Astrocyte of the spinal cord (primary cell): ENCODE measurements at regions not wholly inside any gene's neighbourhood (a gene's known extent, or its start where the extent isn't known, plus 50 kb on each side); places are given as distances from the start of the nearest gene placed in this dataset.

Source experiments
- DNase-seq: peaks from one replicate; pipeline ENCODE4 v3.0.0; 2011; ENCODE audit warnings: low read depth, low spot score
- H3K4me3 ChIP-seq: 2 replicates; pipeline ENCODE4 v1.5.1; 2011; ENCODE audit warnings: low read depth, mild to moderate bottlenecking, low read length, moderate library complexity
- in situ Hi-C: cut with HindIII; loops from 2 replicates; pipeline ENCODE4 v1.10.0; 2017; ENCODE audit warnings: low sequenced_read_pairs
- TF ChIP-seq, protein P1 (sequence below): IDR thresholded peaks from 2 replicates; pipeline ENCODE4 v1.5.1; 2012; ENCODE audit warnings: low read depth, mild to moderate bottlenecking, low read length, inconsistent platforms

DNA sequence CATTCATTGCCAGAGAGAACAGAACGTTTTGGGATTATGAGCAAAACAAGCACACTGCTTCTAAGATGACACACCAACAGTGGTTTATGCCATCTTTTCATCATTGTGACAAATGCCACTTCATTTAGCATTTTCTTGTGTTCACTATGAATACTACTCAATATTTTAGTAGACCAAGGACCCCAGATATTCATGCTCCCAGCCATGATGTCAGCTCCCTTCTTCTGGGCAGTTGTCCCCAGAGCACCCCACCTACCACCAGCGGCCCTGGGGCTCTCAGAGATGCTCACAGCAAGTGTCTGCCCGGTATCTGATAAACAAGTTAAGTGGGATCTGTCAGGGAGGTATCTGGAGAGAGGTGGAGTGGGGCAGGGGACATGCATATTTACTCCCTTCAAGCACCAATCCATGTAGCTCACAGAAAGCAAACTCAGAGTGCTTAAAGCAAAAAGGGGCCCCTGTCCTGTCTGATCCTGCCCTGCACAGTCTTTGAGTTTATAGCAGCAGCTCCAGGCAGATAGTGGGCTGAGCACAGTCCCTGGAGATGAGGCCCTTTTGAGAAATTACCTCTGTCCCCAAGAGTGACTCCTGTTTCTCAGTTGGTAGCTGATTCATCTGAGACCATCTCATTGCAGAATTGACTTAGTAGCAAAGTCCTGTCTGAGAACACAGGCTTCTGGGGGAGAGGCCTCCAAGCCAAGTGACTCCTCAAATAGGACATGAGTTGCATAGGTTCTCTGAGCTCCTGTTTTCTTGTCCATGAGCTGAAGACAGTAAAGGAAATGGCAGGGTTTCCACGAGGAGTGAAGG lies 281.8 kb upstream of the KLF6 start:
- TF ChIP-seq, protein P1, sequence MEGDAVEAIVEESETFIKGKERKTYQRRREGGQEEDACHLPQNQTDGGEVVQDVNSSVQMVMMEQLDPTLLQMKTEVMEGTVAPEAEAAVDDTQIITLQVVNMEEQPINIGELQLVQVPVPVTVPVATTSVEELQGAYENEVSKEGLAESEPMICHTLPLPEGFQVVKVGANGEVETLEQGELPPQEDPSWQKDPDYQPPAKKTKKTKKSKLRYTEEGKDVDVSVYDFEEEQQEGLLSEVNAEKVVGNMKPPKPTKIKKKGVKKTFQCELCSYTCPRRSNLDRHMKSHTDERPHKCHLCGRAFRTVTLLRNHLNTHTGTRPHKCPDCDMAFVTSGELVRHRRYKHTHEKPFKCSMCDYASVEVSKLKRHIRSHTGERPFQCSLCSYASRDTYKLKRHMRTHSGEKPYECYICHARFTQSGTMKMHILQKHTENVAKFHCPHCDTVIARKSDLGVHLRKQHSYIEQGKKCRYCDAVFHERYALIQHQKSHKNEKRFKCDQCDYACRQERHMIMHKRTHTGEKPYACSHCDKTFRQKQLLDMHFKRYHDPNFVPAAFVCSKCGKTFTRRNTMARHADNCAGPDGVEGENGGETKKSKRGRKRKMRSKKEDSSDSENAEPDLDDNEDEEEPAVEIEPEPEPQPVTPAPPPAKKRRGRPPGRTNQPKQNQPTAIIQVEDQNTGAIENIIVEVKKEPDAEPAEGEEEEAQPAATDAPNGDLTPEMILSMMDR = no peak
- no peak overlapping the region for H3K4me3 ChIP-seq
- DNase-seq = no peak
- in situ Hi-C loops = no loop called here

DNA sequence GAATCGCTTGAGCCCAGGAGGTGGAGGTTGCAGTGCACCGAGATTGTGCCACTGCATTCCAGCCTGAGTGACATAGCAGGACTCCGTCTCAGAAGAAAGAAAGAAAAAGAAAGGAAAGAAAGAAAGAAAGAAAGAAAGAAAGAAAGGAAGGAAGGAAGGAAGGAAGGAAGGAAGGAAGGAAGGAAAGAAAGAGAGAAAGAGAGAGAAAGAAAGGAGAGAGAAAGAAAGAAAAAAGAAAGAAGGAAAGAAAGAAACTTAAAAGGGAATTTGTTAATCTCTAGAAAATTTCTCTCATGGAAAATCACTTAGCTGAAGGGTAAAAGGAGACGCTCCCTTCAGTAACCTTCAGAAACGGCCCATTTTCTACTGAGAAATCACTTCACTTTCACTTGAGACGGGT lies 279.5 kb upstream of the KLF6 start:
- TF ChIP-seq, protein P1 = no peak
- H3K4me3 ChIP-seq = no peak overlapping the region
- DNase-seq = no peak
- in situ Hi-C loops = no loop called here

DNA sequence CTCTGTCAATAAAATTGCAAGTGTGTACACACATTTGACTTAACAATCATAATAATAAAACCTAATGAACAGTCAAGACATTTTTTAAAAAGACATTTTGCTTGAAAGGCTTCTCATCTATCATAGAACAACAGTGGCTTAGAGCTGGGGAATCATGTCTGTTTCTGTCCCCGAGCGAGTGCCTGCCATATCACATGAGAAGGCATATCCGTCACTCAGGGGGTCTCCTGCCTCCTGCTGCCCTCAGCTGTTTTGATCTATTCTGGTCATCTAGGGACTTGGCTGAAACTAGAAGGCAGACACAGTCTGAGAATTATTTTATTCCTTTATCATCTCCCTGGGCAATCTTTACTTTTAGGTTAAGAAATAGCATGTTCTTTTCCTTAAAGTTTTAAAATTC lies 278.7 kb upstream of the KLF6 start:
- TF ChIP-seq, protein P1 = no peak
- DNase-seq = no peak
- no peak overlapping the region for H3K4me3 ChIP-seq
- in situ Hi-C loops = no loop called here

DNA sequence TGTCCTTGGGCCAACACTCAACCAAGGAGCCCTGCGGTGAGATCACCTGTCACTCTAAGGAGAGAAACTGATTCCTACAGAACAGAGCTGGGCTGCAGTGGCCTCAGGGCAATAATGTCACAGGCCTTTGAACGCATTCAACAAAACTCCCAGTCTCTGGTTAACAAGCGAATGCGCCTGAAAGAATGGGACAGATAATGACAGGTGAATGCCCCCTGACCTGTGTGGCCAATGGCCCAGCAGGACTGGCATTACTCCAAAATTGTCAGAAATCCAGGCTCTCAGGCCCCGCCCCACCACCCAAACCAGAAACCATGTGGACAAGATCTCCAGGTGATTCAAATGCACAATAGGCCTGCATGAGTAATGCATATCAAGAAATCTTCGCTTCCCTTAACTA lies 277.7 kb upstream of the KLF6 start:
- TF ChIP-seq, protein P1 = no peak
- DNase-seq = no peak
- no peak overlapping the region for H3K4me3 ChIP-seq
- in situ Hi-C loops = no loop called here

DNA sequence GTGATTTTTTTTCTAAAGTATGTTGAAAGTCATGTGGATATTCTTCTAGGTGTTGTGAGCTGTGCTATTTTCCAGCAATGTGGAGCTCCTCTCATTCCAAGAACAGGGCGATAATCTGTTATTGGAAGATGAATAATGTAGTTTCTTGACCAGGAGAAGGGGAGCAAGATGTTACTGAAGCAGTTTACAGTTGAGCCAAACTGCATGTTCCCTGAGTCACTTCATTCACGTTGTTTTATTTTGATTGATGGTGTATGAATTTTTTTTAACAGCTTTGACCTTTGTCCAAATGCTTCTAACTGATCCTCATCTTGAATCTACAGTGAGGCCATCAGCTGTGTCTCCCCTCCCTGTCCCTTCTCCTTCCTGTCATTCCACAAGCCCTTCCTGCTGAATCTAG lies 277.1 kb upstream of the KLF6 start:
- H3K4me3 ChIP-seq = no peak overlapping the region
- DNase-seq = no peak
- in situ Hi-C loops = no loop called here
- TF ChIP-seq, protein P1 = no peak

DNA sequence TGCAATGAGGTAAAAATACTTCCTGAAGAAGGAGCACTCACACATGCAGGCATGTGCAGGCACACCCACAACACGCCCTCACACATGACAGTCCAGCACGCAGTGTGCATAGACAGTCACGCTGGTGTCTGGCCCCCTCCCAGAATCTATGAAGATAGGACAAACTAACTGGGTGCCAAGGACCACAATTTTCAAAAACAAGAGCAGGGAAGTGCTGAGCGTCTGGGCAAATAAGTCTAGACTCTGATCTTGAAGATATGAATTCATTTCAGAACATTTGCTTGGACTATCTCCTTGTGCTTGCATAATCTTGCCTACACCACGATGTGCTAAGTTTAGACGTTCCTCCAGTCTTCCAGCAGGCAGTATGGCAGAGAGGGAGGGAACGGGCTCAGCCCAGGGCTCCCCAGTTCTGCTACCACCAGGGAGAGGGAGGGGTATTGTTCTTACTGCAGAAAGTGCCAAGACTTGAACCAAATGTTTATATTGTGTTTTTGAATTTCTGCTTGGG lies 276.5 kb upstream of the KLF6 start:
- in situ Hi-C loops = no loop called here
- no peak for DNase-seq
- TF ChIP-seq, protein P1 = no peak
- H3K4me3 ChIP-seq = no peak overlapping the region
